ENCODE measurements at regions not wholly inside any gene's neighbourhood (a gene's known extent, or its start where the extent isn't known, plus 50 kb on each side); places are given as distances from the start of the nearest gene placed in this dataset.
A peak's percentile ranks its signal among the peaks of the same experiment; 100 is the strongest.

DNA sequence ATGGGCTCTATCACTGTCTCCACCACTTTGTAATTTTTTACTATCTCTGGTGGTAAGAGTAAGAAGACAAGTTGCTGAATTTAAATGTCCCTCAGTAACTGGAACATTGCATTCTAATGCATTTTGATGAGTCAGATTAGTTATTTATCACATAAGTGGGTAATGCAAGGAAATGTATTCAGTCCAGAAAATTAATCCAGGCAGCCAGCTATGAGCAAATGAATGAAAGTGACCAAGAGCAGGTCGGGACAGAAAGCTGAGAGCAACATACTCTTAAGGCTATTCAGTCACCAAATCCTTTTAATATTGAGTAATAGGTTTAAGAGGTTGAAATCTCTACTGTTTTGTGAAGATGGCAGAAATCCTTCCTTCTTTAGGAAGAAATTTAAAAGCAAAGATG, 265.5 kb upstream of the PARD3B start:
- peaks cover 4% of the 10 kb centered on the region; the same call in 1 of the 2 replicates for H3K9me3 Mint-ChIP-seq
- H3K4me1 Mint-ChIP-seq, result peaks cover 55% of the 10 kb centered on the region
- POLR2A ChIA-PET, result no interaction called here
- peaks cover 23% of the 10 kb centered on the region for H3K27me3 Mint-ChIP-seq (ENCODE audit: low read depth)
- DNase-seq (ENCODE audit: low spot score) (no peak), ATAC-seq (no peak)
- no peak for TF ChIP-seq SMAD3 (CRISPR knock-in tag; IDR thresholded peaks at IDR 0.05; ENCODE audit: borderline replicate concordance)
- no peak overlapping the region for H3K27ac Mint-ChIP-seq
- CTCF ChIA-PET, result no interaction called here
- H3K4me3 Mint-ChIP-seq, result no peak overlapping the region
- no peaks in the 10 kb centered on the region for H3K36me3 Mint-ChIP-seq

DNA sequence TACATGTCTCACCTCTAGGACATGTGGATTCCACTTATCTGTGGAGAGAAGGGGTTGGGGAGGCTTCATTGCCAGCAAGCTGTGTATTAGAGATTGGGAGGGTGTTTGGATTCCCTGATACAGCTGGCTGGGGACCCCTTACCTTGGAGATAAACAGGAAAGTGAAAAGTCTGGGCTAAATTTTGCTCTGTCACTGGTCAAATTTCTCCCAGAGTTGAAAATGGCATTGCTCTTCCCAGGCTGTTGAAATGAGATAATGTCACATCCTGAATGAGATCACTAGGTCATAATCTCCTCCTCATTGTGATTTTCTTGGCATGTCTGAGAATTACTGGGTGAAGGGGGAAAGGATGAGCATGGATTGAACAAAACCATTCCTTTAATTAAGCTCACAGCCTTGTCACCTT, 265.0 kb upstream of the PARD3B start:
- TF ChIP-seq, protein P1, sequence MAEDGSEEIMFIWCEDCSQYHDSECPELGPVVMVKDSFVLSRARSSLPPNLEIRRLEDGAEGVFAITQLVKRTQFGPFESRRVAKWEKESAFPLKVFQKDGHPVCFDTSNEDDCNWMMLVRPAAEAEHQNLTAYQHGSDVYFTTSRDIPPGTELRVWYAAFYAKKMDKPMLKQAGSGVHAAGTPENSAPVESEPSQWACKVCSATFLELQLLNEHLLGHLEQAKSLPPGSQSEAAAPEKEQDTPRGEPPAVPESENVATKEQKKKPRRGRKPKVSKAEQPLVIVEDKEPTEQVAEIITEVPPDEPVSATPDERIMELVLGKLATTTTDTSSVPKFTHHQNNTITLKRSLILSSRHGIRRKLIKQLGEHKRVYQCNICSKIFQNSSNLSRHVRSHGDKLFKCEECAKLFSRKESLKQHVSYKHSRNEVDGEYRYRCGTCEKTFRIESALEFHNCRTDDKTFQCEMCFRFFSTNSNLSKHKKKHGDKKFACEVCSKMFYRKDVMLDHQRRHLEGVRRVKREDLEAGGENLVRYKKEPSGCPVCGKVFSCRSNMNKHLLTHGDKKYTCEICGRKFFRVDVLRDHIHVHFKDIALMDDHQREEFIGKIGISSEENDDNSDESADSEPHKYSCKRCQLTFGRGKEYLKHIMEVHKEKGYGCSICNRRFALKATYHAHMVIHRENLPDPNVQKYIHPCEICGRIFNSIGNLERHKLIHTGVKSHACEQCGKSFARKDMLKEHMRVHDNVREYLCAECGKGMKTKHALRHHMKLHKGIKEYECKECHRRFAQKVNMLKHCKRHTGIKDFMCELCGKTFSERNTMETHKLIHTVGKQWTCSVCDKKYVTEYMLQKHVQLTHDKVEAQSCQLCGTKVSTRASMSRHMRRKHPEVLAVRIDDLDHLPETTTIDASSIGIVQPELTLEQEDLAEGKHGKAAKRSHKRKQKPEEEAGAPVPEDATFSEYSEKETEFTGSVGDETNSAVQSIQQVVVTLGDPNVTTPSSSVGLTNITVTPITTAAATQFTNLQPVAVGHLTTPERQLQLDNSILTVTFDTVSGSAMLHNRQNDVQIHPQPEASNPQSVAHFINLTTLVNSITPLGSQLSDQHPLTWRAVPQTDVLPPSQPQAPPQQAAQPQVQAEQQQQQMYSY (CRISPR knock-in tag; IDR thresholded peaks at IDR 0.05), result no peak
- TF ChIP-seq OVOL2 (CRISPR knock-in tag; IDR thresholded peaks at IDR 0.05; ENCODE audit: borderline replicate concordance), result no peak
- TF ChIP-seq, protein P2, sequence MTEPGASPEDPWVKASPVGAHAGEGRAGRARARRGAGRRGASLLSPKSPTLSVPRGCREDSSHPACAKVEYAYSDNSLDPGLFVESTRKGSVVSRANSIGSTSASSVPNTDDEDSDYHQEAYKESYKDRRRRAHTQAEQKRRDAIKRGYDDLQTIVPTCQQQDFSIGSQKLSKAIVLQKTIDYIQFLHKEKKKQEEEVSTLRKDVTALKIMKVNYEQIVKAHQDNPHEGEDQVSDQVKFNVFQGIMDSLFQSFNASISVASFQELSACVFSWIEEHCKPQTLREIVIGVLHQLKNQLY (CRISPR knock-in tag; IDR thresholded peaks at IDR 0.05), result no peak
- TF ChIP-seq, protein P3, sequence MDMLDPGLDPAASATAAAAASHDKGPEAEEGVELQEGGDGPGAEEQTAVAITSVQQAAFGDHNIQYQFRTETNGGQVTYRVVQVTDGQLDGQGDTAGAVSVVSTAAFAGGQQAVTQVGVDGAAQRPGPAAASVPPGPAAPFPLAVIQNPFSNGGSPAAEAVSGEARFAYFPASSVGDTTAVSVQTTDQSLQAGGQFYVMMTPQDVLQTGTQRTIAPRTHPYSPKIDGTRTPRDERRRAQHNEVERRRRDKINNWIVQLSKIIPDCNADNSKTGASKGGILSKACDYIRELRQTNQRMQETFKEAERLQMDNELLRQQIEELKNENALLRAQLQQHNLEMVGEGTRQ (CRISPR knock-in tag; IDR thresholded peaks at IDR 0.05), result no peak
- Mint-ChIP-seq H3K27ac (no peak overlapping the region), H3K36me3 (no peaks in the 10 kb centered on the region), H3K4me3 (no peak overlapping the region), H3K4me1 (peaks cover 54% of the 10 kb centered on the region), H3K27me3 (ENCODE audit: low read depth) (peaks cover 25% of the 10 kb centered on the region), H3K9me3 (peaks cover 4% of the 10 kb centered on the region; the same call in 1 of the 2 replicates)
- DNase-seq (ENCODE audit: low spot score), result no peak
- ChIA-PET CTCF (no interaction called here), POLR2A (no interaction called here)
- ATAC-seq, result no peak

DNA sequence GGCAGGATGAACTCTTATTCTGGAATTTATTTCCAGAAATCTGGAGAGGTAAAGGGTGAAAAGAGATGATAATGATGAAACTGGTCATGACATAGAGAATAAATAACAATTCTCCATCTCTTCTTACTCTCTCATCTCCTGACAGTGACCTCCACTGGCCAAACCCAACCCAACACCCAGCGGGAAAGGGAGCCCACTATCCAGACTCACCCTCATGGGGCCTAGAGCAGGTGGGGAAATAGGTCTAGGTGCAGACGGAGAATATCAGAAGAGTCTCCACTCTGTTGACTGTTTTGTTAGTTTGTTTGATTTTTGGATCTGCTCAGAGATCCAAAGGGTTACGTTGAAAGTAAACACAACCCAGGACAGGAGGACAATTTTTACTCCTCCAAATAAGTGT, 263.2 kb upstream of the PARD3B start:
- H3K36me3 Mint-ChIP-seq, result no peaks in the 10 kb centered on the region
- DNase-seq (ENCODE audit: low spot score), result no peak
- peaks cover 25% of the 10 kb centered on the region for H3K27me3 Mint-ChIP-seq (ENCODE audit: low read depth)
- ChIA-PET POLR2A (interaction anchor here (1.0 kb wide), 1 partner anchor 20 kb away, joined by 5 read pairs; no protein-coding TSS in a partner anchor), CTCF (interaction anchor here (0.9 to 1.0 kb wide), 4 partner anchors 21 to 136 kb away, joined by 3 to 8 read pairs (median 4); no protein-coding TSS in a partner anchor)
- ATAC-seq, result peak; percentile 47
- H3K4me1 Mint-ChIP-seq, result peaks cover 46% of the 10 kb centered on the region
- H3K27ac Mint-ChIP-seq, result peak overlapping the region; percentile 88
- H3K9me3 Mint-ChIP-seq, result no peaks in the 10 kb centered on the region
- peak overlapping the region; percentile 24 for H3K4me3 Mint-ChIP-seq
- TF ChIP-seq, protein P4, sequence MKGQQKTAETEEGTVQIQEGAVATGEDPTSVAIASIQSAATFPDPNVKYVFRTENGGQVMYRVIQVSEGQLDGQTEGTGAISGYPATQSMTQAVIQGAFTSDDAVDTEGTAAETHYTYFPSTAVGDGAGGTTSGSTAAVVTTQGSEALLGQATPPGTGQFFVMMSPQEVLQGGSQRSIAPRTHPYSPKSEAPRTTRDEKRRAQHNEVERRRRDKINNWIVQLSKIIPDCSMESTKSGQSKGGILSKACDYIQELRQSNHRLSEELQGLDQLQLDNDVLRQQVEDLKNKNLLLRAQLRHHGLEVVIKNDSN (CRISPR knock-in tag; IDR thresholded peaks at IDR 0.05), result no peak
- no peak for TF ChIP-seq IRF2 (CRISPR knock-in tag; IDR thresholded peaks at IDR 0.05; ENCODE audit: borderline replicate concordance, low read depth)
- TF ChIP-seq, protein P5, sequence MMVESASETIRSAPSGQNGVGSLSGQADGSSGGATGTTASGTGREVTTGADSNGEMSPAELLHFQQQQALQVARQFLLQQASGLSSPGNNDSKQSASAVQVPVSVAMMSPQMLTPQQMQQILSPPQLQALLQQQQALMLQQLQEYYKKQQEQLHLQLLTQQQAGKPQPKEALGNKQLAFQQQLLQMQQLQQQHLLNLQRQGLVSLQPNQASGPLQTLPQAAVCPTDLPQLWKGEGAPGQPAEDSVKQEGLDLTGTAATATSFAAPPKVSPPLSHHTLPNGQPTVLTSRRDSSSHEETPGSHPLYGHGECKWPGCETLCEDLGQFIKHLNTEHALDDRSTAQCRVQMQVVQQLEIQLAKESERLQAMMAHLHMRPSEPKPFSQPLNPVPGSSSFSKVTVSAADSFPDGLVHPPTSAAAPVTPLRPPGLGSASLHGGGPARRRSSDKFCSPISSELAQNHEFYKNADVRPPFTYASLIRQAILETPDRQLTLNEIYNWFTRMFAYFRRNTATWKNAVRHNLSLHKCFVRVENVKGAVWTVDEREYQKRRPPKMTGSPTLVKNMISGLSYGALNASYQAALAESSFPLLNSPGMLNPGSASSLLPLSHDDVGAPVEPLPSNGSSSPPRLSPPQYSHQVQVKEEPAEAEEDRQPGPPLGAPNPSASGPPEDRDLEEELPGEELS (CRISPR knock-in tag; IDR thresholded peaks at IDR 0.05), result no peak
- no peak for TF ChIP-seq ZNF219 (CRISPR knock-in tag; IDR thresholded peaks at IDR 0.05; ENCODE audit: borderline replicate concordance)
- no peak for TF ChIP-seq CBFB (CRISPR knock-in tag; IDR thresholded peaks at IDR 0.05; ENCODE audit: low read depth)
- TF ChIP-seq PRRX2 (CRISPR knock-in tag; IDR thresholded peaks at IDR 0.05), result no peak
- no peak for TF ChIP-seq RELA (CRISPR knock-in tag; IDR thresholded peaks at IDR 0.05; ENCODE audit: borderline replicate concordance)
- TF ChIP-seq, protein P6, sequence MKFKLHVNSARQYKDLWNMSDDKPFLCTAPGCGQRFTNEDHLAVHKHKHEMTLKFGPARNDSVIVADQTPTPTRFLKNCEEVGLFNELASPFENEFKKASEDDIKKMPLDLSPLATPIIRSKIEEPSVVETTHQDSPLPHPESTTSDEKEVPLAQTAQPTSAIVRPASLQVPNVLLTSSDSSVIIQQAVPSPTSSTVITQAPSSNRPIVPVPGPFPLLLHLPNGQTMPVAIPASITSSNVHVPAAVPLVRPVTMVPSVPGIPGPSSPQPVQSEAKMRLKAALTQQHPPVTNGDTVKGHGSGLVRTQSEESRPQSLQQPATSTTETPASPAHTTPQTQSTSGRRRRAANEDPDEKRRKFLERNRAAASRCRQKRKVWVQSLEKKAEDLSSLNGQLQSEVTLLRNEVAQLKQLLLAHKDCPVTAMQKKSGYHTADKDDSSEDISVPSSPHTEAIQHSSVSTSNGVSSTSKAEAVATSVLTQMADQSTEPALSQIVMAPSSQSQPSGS (CRISPR knock-in tag; IDR thresholded peaks at IDR 0.05; ENCODE audit: borderline replicate concordance, low read depth), result no peak
- TF ChIP-seq, protein P7, sequence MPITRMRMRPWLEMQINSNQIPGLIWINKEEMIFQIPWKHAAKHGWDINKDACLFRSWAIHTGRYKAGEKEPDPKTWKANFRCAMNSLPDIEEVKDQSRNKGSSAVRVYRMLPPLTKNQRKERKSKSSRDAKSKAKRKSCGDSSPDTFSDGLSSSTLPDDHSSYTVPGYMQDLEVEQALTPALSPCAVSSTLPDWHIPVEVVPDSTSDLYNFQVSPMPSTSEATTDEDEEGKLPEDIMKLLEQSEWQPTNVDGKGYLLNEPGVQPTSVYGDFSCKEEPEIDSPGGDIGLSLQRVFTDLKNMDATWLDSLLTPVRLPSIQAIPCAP (CRISPR knock-in tag; IDR thresholded peaks at IDR 0.05), result no peak
- TF ChIP-seq ZNF317 (CRISPR knock-in tag; IDR thresholded peaks at IDR 0.05; ENCODE audit: borderline replicate concordance, low read depth), result no peak
- no peak for TF ChIP-seq MYBL2 (CRISPR knock-in tag; IDR thresholded peaks at IDR 0.05)
